GM21528 (cell line): ENCODE measurements at regions not wholly inside any gene's neighbourhood (a gene's known extent, or its start where the extent isn't known, plus 50 kb on each side); places are given as distances from the start of the nearest gene placed in this dataset.
A peak's percentile ranks its signal among the peaks of the same experiment; 100 is the strongest.

Experiments used
- ATAC-seq: cut with Tn5 transposase; IDR thresholded peaks from one replicate; pipeline ENCODE4 v1.9.1; 2021; ENCODE audit warnings: mild to moderate bottlenecking, moderate library complexity; ENCODE audit not compliant: unreplicated experiment, low FRiP score

DNA sequence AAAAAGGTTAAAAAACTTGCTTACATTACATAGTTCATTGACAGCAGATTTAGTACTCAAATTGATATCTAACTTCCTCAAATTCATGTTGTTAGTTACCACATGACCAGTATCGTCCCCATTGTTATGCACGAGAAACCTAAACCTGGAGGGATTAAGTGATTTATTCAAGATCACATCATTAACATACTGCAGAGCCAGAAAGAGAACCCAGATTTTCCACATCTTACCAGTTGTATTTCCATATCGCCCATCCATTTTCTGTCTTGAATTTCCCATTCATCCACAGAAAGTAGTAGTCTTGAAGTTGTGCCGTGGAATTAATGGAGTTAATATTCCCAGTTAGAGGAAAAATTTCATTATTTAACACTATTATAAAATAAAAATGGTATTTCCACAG is 512.0 kb downstream of the METTL4 start:
- no peak for ATAC-seq

GRCh38 chr18:2060086-2060485 is 511.2 kb downstream of the METTL4 start:
- no peak for ATAC-seq

DNA sequence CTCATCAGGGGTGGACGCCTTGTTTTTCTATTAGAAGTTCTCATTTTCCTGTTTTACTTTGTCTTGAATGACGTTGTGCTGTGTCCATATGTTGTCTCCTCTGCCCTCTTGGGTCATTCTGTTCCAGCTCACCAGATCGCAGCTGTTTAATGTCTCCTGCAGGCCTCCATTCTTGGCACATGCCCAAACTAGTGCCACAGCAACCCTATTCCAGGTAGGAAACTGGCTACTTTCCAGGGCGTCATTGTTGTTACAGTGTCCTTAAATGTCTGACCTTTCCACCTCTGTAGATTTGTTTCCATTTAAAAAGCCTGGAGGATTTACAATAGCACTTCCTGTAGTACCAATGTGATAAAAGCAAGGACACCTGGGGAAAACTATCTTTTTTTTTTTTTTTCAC is 500.7 kb downstream of the METTL4 start:
- ATAC-seq: no peak

- no peak for ATAC-seq
These were observed 495.8 kb downstream of the METTL4 start for GRCh38 chr18:2075499-2075898.

DNA sequence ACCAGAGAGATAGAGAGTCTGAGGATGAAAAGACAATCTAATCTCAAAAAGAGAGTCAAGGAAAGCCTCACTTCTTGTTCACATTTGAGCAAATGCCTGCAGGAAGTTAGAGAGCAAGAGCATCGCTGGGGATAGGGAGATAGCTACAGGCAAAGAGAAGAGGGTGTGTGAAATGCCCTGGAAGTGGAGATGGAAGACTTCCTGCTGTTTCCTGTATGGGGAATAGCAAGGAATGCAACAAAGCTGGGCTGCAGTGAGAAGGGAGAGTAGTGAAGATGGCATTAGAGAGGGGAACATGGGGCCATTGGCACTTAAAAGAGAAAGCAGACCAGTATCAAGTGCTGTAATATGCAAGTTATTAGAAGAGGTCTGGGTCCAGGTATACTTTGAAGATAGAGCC is 488.6 kb downstream of the METTL4 start:
- ATAC-seq: no peak

GRCh38 chr18:2083691-2084090 is 487.6 kb downstream of the METTL4 start:
- ATAC-seq: no peak

DNA sequence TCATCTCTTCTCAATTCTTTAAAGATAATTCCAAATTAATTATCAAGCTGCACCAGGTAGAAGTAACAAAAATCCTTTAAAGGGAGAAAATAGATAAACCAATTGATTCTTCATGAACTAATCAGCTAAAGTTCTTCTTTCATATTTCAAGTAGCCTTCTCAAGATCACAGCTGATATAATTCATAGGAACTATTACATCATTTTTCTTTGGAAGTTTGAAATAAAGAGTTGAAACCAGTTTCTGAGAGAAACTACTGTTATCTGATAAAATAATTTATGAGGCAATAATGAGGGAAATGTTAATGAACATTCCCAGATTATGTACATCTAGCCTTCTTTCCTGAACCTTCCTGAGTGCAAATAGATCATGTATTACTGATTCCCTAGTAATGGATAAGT is 484.9 kb downstream of the METTL4 start:
- ATAC-seq: no peak

DNA sequence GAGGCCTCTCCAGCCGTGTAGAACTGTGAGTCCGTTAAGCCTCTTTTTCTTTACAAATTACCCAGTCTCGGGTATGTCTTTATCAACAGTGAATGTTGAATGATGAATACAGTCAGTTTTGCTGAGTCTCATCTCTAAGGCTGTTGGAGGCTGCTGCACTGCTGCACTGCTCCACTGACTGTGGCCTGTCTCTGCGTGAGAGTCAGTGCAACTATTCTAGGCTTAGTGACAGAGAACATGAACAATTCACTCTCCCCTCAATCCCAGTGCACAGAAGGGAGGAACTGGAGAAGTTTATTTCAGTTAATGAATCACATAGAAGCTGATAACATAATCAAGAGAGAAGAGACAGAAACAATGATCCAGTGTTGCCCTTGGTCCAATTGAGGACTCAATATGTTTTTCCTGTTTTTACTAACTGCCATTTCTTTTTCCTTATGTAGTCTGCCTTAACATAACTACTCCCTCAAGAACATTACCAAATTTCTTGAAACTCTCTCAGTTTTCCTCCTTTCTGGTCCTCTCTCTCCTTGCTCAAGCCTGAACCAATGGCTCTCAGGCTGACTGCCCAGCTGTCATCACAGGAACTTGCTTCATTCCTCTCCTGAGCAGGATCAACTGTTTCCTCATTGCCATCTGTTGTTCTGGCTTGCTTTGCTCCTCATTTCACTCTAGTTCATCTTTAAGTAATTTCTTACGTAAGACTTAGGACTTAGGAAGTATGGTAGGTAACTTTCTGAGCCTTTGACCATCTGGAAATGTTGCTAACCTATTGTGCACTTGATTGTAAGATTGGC is 483.2 kb downstream of the METTL4 start:
- ATAC-seq: no peak

DNA sequence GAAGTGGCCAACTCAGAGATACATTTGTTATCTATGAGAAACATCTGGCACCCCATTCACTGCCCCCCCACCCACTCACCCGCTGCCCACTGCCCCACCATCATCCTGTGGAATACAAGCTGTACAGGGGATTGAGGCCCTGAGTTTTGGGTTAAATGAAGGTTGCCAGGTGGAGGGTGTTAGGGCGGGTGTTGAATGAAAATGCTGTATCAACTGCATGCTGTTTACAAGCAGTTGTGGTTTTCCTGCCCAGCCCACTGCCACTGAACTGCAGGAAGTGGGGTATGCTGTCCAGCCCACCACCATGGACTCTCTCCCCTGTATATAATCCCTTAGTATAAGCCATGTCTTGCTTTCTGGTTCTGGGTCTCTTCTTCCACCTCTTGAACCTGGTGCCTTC is 481.9 kb downstream of the METTL4 start:
- ATAC-seq: no peak

GRCh38 chr18:2091937-2092336 is 479.4 kb downstream of the METTL4 start:
- no peak for ATAC-seq

DNA sequence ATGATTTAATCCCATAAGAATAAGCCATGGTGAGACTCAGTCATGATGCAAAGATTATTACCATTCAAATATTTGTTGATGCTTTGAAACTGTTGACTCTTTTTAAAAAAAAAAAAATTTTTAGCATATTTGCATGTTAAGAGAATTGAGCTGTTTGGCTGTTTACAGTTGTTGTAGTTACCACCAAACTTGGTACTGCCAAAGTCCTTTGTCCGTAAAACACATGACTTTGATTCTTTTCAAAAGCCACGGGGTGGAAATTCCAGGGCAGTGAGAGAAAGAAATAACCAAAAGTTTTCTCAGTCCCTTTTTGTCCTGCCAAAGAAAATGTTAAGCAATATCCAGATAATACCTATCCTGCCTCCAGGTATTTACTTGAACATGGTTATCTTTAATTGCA is 474.8 kb downstream of the METTL4 start:
- no peak for ATAC-seq

DNA sequence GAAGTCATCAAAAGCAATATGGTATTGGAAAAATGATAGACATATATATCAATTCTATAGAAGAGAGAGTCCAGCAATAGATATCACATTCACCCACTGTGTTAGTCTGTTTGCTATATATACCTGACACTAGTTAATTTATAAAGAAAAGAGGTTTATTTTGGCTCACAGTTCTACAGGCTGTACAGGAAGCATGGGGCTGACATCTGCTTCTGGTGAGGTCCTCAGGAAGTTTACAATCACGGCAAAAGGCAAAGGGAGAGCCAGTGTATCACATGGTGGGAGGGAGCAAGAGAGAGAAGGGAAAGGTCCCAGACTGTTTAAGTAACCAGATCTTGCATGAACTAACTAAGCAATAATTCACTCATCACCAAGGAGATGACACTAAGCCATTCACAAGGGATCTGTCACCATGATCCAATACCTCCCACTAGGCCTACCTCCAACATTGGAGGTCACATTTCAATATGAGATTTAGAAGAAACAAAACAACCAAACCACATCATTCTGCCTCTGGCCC is 470.6 kb downstream of the METTL4 start:
- no peak for ATAC-seq

- ATAC-seq: peak; percentile 61
These were observed 469.3 kb downstream of the METTL4 start for GRCh38 chr18:2102022-2102421.

DNA sequence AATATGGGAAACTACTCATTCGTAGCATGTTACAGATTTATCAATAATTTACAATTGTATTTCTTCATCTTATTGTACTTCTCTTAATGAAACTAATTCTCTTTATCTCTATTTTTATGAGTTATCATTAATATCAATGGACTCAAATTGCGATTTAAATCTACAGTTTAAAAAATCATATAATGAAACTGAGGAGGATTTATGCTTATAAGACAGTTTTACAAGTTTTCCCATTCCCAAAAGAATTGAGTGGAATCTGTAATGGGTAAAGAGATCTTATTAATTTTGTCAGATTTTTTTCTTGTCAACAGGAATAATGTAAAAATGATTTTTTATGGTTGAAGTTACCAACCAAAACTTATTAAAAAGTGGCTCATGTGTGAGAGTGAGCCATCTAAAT is 468.0 kb downstream of the METTL4 start:
- ATAC-seq: no peak

DNA sequence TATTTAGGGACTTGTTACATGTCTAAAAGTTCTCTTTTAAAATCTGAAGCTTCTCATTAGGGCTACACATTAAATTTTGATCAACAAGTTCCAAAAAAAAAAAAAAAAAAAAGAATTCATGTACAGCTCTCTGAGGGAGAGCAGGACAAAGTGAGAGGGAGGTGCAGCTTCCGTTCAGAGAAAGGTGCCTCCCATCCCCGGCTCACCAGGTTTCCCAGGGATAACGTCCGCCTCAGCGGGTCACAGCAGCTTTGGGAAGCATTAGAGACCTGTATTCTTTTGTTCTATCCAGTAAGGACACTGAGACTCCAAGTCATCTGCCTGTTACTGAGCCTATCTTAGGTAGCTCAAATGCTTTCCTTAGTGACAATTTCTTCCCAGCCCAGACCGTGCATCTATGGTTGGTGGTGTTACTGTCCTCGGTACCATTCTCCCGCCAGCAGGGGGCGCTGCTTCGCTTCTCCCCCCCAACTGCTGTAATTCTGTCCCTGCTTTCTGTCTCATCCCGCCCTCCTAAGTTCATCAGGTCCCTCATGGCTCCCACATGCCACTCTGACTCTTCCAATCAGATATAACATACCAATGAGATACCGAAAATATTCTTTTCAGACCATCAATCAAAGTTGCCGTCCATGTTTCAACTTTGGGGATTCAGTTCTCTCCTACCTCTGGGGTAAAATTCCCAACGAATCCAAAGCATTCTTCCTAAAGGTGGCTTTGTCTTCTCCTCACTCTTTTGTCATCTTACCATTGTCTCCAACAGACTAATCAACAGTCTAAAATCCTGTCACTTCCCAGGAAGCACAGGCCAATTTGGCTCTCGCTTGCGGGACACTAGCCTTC is 466.5 kb downstream of the METTL4 start:
- ATAC-seq: peak; percentile 83

DNA sequence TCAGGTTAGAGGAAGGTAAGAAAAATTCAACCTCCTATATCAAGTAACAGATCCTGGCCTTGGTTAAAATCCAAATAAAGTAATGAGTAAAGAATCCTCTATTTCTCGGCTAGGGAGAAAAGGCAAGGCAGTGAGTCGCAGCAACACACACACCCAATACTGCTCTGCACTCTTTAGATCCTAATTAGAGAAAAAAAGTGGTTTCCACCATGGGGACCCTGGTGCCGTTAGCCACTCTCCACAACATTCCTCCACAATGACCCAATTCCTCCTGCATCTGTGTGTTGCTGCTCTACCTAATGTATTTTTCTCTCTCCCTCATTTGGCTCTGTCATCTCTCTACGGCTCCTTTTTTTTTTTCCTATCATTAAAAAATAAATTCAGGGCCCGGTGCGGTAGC is 462.7 kb downstream of the METTL4 start:
- no peak for ATAC-seq

DNA sequence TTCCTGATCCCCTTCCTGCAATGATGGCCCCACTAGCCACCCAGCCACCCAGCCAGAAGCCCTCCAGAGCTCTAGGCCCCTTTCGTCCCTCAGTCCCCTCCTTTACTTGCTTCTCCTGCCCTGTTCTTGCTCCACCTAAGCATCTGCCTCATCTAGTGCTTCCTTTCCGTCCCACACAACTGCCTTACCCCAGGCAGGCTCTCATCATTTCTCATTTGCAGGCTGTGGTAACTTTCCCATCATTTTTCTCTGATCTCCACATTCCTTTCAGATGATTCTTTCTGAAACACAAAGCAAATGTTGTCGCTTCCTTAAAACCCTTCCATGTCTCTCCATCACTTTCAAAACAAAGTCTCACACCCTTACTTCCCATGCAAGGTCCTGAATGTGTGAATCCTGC is 459.8 kb downstream of the METTL4 start:
- no peak for ATAC-seq

DNA sequence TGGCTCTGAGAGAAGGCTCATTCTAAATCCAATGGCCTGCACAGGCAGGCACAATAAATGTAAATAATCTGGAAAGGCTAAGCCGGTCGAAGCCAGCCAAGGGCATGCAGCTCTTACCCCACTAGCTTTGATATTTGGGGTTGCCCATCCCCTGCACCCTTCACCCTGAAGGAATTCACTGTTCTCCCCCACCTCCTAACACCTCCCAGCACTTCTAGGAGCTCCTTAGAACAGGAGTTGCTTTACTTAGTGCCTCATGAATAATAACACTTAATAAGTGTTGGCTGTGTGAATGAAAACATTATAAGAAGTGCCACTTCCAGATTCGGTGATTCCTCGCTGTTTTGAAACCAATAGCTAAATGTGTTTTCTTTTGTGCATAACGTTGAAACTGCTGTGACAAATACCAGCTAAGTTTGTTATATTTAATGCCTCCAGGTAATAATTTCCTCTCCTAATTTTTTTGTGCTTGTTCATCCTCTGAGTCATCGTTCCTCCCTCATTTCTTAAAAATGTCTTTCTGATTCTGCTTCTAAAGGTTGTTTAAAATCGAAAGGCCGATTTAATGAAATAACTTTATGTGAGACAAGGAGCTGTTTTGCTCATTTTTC is 458.8 kb downstream of the METTL4 start:
- no peak for ATAC-seq

- no peak for ATAC-seq
These were observed 457.0 kb downstream of the METTL4 start for GRCh38 chr18:2114289-2114688.

- no peak for ATAC-seq
These were observed 456.5 kb downstream of the METTL4 start for GRCh38 chr18:2114765-2115164.

DNA sequence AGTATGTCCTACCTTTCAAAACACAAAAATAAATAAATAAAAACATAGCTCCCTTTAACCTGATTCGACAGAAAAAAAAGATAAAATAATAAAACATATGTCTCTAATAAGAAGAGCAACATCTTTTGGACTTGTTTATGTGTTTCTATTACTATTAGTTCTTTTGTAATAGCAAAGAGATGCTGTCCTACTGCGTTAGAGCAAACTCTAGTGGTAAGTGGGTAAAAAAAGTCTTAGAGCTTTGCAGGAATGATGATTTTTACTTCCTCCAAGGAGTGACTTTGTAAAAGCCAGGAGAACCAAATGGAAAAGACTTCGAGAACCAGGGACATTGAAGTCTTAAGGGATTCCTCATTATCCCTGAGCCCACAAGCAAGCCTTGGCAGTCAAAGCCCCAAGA is 450.1 kb downstream of the METTL4 start:
- no peak for ATAC-seq
